ENCODE measurements at regions not wholly inside any gene's neighbourhood (a gene's known extent, or its start where the extent isn't known, plus 50 kb on each side); places are given as distances from the start of the nearest gene placed in this dataset.
A peak's percentile ranks its signal among the peaks of the same experiment; 100 is the strongest.

DNA sequence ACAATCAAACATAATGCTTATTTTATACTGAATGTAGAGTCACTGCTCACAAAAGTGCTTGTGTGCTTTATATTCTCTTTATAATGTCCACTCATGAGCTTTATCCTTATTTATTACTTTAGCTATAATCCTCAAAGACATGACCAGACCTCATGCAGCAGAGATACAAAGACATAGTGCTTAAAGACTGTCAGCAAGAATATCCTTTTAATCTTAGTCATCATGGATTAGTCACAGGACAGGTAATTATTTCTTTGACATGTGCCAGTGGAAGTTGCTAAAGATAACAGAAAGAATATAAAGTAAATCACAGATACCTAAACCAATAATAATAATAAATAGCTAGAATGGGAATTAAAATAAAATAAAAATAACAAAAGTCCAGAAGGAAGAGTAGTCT is 707.5 kb downstream of the BCL11B start:
- no peak for DNase-seq

DNA sequence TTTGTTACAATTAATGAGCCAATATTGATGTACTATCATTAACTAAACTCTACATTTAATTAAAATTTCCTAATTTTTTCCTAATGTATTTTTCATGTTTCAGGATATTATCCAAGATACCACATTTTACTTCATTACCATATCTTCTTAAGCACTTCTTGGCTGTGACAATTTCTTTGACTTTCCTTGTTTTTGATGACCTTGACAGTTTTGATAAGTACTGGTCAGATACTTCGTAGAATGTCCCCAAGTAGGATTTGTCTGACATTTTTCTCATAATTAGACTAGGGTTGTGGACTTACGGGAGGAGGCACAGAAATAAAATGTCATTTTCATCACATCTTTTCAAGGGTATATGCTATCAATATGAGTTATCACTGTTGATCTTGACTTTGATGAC is 700.9 kb downstream of the BCL11B start:
- DNase-seq, result no peak

DNA sequence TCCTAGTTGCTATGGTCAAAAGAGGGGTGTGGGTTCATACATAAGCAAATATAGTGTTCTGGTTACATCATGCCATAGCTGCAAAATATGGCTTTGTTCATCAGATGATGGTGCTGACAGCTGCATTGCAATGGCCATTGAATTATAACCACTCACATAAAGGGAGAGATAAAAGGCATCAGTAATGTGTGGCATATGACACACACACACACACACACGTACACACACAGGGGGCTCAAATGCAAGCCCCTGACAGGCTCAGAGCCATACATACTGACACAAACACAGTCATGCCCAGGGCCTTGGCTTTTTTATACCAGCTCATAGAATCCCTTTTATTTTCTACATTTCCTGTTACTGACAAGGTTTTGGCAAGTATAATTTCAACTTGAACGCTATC is 698.9 kb downstream of the BCL11B start:
- no peak for DNase-seq

DNA sequence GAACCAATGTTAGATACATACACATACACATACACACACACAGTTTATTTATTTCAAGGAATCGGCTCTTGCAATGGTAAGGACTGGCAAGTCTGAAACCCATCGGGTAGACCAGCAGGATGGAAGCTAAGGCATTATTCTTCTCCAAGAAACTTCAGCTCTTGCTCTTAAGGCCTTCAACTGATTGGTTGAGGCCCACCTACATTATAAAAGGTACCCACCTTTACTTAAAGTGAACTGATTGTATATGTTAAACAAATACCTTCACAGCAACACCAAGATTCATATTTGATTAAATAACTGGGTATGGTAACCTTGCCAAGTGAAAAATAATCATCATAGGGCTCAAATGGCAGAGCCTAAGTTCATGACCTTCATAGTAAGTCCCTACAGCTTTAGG is 695.5 kb downstream of the BCL11B start:
- DNase-seq, result no peak

DNA sequence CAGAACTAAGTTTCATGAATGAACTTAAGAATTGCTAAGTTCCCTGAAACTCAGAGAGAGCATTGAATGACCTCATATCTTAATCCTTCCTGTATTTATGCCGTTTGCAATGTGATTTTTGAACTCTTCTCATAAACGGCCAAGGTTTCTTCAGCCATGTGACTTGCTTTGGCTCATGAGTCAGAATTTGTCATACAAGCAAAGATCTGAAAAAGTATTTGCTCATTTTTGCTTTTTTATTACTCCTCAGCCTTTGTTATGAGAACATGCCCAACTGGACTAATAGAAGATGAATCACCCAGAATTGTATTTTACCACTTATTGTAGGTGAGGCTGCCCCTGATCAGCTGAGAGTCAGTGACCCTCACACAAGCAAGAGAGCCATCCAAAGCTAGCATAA is 693.8 kb downstream of the BCL11B start:
- no peak for DNase-seq

DNA sequence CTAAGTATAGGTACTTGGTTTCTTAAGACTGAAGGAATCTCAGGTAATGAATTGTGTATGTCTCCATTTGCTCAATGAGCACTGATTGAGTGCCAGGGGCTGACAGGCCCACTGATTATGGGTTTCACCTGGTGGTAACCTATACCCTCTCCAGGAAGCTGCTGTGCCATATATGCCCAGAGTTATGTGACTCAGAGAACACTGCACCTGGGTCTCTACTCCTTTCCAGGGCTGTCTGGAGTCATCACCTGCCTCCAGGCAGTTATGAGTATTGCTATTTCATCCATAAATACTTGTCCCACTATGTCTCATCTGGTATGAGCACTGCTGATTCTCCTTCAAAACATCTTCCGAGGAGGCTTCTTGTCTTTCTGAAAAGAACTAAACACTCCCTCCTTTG is 692.9 kb downstream of the BCL11B start:
- no peak for DNase-seq

DNA sequence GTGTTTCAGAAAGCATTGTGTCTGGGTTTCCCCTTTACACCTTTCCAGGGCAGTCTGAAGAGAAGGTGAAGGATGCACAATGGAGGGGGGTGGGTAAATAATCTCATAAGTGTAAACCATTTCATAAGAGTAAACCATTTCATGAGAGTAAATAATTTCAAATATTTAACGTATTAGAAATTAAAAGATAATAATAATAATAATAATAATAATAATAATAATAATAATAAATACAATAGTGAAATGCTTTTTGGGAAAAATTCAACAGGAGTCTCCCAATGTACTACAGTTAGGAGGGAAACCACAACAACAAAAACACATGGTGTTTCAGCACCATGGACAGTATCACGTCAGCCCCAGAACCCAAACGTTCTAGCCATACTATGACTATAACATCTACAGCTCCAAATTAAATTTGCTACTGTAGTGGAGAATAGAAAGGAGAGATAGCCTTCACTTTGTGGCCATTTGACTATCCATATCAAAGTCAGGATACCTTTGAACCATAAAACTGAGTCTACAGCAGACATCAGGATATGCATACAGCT is 691.8 kb downstream of the BCL11B start:
- peak in 1 of 2 experiments; percentile 1 for DNase-seq

DNA sequence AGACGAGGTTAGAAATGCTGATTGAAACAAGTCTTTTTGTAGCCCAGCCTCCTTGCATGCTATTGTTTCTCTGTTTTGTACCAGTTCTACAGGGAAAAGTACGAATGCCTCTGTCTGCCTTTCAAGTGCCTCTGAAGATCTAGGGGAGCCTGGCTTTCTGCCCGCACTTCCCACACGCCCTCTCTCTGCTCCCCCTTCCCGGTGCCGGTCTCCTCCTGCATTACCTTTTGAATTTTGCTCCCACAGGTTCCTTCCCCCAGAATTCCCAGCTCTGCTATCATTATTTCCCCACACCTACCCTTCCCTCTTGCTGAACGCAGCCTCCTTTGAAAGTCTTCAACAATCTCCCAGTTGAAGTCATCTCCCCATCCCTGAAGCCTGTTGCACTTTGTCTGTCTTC is 689.7 kb downstream of the BCL11B start:
- no peak for DNase-seq

DNA sequence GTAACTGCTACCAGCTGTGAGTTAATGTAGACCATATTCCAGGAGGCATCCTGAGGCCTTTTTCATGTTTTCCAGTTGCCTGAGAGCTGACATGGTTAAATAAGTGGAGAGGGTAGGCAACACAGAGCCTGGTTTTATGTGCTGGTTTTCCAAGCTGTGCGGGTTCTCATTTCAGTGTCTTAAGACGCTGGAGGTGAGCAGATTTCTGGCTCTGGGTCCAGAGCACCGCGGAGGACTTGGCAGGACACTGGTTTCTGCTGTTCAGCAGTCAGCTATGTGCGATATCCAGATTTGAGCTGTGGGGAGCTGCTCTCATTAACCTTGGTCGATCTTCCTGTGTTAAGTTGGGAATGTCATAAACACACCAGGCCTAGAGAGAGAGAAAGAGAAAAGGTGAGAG is 680.8 kb downstream of the BCL11B start:
- DNase-seq, result no peak

DNA sequence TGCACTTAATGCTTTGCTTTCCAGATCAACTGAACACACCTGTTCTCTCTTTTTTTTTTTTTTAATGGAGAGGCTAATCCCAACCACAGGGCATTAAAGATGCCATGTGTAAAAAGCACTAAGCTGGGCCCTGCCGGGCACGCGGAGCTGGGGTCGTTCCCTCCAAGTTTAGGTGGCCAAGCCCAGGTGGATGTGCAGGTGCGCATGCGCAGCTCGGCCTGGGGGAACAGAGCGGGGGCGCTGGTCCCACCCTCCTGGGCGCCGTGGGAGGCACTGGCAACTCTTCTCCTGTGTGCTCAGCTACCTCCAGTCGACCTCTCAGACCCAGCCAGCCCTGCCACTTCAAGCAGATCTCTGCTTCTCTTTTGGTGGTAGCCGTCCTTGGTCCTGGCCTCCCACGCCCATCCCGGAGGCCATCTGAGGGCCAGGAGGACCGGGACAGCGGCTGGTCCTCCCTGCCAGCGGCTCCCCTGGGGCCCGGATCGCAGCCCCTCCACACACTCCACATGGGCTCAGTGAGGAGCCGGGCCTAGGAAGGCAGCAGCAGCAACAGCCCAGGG is 679.3 kb downstream of the BCL11B start:
- no peak for DNase-seq

DNA sequence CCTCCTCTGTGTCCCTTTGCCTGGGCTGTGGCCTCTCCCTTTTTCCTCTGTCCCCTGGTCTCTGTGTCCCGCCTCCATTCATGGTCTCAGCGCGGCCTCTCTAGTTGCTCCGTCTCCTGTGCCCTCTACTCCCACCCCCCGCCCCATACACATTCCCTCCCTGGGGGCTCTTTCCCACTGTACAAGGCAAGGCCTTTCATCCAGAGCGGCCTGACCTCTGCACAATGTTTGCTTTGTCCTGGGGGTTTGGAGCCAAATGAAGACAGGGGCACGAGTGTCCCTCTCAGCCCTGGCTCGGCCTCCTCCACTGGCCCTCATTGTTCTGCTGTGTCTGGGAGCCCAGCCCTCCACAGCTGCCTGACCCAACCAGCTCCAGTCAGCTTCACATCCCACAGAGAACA is 678.6 kb downstream of the BCL11B start:
- no peak for DNase-seq

DNA sequence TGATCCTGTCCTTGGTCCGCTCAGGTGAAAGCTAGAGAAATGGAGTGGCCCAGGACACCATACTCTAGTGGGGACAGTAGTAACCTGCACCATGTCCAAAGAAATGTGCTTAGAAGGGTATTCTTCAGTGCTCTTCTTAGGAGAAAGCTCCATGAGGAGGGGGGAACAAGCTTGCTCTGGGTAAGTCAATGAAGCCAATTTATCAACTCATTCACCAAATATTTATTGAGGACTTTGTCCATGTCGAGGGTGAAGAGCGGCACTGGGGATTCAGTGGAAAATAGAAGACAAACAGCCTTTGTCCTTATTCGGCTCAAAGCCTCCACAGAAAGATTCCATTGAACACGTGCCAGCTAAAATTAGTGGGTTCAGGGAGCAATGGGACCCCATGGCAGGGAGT is 677.8 kb downstream of the BCL11B start:
- no peak for DNase-seq

DNA sequence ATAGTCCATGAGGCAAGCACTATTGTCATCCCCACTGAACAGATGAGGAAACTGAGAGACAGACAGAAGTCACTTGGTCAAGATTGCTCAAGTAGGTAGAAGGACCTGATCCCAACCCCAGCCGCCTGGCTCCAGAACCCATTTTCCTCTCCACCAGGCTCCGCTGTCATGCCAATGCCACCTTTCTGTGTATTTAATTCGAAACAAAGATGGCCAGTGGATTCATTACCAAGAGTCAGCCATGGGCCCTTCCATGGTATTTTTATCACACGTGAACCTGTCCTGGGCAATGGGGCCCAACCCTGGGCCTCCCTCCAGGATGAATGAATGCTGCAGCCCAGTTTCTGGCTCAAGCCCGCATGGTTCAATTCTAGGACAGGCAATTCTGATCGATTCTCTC is 673.4 kb downstream of the BCL11B start:
- no peak for DNase-seq

DNA sequence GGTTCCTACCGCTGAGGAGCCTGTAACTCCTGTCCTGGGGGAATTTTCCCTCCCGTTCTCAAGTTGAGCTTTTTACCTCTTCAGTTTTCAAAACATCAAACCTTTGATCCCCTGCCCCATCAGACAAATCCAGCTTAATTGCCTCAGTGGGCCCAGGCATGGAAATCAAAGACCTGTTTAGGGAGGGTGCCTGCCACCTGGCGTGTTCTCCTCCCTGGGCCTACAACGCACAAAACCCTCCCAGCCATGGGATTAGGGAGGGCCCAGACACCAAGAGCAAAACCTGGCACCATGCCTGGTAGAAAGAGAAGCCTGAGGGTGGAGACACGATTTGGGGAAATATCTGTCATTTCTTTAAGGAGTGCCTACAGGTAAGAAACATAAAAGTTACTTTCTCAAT is 672.9 kb downstream of the BCL11B start:
- DNase-seq, result no peak

DNA sequence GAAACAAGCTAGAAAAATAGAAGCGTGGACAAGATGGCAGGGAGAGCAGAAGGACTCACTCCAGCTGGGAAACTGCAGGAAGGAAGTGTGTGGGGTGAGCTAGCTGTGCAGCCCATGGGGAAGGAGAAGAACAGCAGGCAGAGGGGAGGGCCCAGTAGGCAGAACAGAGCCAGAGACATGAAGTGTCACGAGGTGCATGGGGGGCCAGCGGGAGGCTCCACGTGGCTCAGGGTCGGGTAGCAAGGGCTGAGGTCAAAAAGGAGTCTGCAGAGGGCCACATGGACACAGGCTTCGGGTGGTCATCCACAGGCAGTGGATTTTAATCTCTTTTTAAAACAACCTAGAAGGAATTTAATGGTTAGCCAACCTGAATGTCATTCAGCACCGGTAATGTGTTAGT is 669.0 kb downstream of the BCL11B start:
- no peak for DNase-seq

DNA sequence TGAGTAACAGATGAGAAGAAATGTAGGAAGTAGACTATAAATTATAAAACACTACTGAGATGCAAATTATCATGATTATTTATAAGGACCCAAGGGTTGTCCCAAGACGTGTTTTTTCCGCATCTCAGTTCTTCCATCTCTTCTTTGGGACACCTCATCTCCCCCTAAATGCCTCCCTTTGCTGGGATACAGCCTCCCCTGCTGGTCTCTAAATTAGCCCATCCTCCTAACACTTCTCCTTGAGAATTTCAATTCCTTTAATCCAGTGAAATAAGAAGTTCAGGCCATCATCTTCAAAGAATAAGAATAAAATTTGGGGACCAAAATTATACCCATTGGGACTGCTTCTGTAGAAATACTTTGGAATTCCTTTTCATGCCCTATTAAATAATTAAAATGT is 667.0 kb downstream of the BCL11B start:
- no peak for DNase-seq

DNA sequence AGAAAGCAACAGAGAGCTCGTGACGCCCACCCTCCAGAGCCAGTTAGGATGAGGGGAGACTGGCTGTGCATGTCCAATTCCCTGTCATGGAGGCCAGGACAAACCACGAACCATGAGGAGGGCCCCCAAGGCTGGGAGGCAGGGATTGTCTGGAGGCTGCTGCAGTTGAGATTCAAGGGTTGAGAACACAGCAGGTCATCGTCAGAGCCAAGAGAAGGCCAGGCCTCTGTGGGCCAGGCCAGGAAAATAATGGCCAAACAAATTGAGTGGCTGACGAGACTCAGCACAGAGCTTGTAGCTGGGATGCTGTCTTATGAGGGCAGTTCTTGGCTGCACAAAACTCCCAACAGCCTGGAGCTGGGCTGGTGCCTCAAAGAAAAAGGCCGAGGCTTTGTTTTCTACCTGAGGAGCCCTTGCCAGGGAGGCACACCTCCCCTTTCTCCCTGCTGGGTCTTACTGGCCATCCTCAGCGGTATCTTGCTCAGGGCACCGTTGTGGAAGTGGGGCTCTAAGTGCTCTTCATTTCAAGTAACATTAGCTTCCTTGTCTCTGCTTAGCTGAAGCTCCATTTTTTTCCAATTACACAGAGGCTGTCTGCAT is 665.9 kb downstream of the BCL11B start:
- no peak for DNase-seq

DNA sequence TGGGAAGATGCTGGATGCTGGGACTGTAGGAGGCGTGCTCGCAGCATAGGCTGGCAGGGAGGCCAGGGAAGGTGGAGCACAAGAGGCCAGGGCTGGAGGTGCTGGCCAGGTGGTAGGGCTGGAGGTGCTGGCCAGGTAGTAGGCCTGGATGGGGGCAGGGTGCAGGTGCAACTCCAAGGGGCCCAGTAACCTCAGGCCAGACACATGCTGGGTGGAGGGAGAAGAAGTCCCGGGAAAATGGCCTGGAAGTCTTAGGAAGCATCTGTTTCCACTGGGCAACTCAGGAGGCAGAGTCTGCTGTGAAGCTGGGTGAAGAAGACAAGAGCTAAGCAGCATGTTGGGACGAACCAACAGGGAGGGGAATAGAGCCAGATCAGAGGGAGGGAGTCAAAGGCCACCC is 665.2 kb downstream of the BCL11B start:
- DNase-seq, result no peak

DNA sequence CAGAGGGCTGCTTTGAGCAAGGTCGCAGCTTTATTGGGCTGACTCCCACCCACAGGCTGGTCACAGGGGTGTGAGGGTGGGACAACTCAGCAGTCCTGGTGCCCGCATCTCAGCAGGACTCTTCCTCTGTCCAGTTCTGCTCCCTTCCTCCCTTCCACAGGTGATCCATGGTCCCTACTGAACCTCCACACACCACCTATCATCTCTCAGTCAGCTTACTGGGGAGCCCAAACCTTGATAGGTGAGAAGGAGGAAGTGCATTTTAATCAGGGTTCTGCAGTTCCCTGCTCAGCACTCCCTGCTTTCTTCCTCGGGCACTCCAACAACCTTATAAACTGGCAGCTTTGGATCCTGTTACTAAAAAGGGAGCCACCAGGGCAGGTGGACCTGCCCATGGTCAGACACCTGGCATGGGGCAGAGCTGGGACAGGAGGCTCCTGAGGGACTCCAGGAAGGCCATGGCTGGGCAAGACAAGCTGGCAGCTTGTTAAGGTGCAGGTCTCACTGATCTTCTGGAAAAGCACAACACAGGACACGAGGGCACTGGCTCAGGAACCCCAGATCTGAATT is 664.6 kb downstream of the BCL11B start:
- no peak for DNase-seq

DNA sequence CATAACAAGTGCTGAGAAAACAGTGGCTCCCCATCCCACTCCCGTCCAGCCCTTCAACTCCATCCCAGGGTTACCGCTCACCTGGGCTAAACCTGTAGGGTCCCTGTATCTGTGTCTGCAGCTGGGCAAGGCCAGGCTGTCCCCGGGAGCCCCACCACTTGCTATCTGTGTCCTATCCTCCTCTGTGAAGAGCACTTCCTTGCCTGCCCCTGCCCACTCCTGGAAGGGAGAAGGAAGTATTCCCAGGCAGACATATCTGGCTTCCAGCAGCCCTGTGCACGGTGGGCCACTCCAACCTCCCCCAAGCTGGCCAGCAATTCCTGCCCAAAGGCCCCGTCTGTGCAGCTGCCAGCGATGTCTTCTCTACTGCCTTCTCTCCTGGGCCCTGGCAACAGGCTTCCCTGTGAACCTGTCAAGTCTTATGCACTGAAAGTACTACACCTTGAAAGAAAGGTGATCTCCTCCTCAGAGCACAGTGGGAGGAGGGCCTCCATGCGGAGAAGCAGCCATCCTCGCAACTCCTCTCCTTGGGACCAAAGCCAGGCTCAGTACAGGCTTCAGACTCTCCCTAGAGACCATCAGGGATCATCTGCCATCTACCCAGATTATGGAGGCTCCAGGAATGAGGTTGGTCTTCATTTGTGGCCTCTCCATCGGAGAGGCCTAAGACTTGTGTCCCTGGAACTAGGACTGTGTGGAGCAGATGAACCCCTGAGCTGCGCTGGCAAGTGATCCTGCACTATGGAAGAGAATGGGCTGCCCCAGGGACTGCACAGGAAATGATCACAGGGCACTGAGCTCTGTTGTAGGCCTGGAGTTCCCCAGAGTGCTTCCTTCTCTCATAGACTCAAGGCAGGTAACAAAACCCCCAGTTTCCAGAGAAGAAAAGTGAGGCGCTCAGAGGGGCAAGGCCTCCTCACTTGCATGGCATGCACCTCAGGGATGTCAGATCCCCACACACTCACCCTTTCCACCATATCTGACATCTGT is 663.6 kb downstream of the BCL11B start:
- DNase-seq, result no peak

DNA sequence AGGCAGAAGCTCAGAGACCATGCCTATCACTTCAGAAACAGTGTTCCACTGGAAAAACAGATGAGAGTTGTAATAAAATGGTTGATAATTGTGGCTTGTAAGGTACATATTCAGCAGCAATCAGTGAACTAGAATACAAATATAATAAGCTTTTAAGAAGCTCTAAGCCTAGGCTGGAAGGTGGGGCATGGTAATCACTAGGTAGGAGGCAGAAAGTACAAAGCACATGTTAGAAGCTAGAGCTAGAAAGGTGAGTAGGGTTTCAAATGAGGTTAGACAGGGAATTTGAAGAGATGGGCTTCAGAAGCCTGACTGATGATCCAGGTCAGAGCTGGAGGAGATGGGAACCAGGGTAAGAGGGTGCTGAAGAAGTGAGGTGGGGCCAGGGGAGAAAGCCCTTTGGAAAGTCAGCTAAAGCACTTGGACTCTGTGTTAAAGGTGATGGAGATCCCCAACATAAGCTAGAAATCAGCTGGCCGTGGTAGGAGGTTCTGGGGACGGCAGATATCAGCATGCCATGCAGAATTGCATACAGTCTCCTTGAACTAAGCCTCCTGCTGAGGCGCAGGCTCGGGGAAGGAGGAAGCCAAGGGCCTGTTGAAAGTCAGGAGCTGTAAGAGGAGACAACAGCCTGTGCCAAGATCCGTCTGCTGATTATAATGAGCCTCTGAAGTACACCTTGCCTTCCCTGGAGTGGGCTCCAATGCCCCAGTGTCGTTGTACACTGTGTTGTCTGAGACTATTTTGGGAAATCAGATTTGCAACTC is 659.4 kb downstream of the BCL11B start:
- no peak for DNase-seq

DNA sequence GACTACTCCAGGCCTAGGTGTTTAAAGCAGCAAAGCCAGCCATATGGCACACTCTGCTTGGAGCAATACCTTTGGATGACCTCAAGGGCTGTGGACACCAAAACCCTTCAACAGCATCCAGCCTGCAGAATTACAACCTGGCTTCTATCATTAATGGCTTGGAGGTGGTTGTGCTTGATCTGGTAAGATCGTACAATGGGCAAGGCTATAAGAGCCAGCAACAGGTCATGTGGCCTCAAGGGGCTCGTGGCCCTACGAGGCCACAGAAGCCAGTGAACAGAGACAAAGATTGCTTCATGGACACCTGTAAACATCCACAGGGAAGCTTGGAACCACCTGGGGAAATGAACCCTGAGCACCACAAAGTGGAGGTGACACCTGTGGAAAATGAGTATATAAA is 657.3 kb downstream of the BCL11B start:
- no peak for DNase-seq

All from Kasumi-1 (cell line).